ENCODE measurements at regions not wholly inside any gene's neighbourhood (a gene's known extent, or its start where the extent isn't known, plus 50 kb on each side); places are given as distances from the start of the nearest gene placed in this dataset.
A peak's percentile ranks its signal among the peaks of the same experiment; 100 is the strongest.

- no peak for TF ChIP-seq NANOG (IDR thresholded peaks at IDR 0.05; ENCODE audit: borderline replicate concordance)
- TF ChIP-seq, protein P1, sequence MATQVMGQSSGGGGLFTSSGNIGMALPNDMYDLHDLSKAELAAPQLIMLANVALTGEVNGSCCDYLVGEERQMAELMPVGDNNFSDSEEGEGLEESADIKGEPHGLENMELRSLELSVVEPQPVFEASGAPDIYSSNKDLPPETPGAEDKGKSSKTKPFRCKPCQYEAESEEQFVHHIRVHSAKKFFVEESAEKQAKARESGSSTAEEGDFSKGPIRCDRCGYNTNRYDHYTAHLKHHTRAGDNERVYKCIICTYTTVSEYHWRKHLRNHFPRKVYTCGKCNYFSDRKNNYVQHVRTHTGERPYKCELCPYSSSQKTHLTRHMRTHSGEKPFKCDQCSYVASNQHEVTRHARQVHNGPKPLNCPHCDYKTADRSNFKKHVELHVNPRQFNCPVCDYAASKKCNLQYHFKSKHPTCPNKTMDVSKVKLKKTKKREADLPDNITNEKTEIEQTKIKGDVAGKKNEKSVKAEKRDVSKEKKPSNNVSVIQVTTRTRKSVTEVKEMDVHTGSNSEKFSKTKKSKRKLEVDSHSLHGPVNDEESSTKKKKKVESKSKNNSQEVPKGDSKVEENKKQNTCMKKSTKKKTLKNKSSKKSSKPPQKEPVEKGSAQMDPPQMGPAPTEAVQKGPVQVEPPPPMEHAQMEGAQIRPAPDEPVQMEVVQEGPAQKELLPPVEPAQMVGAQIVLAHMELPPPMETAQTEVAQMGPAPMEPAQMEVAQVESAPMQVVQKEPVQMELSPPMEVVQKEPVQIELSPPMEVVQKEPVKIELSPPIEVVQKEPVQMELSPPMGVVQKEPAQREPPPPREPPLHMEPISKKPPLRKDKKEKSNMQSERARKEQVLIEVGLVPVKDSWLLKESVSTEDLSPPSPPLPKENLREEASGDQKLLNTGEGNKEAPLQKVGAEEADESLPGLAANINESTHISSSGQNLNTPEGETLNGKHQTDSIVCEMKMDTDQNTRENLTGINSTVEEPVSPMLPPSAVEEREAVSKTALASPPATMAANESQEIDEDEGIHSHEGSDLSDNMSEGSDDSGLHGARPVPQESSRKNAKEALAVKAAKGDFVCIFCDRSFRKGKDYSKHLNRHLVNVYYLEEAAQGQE (IDR thresholded peaks at IDR 0.05; ENCODE audit: unreplicated experiment): no peak
- no peak for TF ChIP-seq CREB1 (CRISPR knock-in tag; IDR thresholded peaks at IDR 0.05; ENCODE audit: low read depth)
Measured at GRCh38 chr1:229029879-229030235, 241.1 kb upstream of the RAB4A start (continued).

DNA sequence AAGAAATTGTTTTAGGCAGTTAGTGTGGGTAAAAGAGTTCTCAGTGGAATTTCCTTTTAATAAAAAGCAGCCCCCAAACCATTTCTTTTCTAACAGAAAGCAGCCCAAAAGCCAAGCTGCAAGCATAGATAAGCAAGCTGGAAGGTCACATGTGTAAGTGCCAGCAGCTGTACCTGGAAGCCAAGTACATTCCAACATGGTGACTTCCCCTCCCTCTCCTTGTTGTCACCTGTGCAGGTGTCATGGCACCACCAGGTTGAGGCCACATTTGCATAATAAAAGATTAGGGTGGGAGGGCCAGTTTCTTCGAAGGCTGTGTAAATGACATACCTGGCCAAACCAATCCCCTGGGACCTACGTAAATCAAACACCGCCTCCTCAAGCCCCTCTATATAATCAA lies 240.3 kb upstream of the RAB4A start:
- Histone ChIP-seq H3F3A (replicated peaks; ENCODE audit: low read depth) (0 out of 2 replicates have a peak, but pooled peaks cover 7% of the 10 kb centered on the region), H3K27me3 (ENCODE audit: insufficient read depth) (peaks cover 9% of the 10 kb centered on the region; the same call in 1 of the 2 replicates), H3K4me2 (no peak overlapping the region; the same call in 1 of the 2 replicates), H3K36me3 (ENCODE audit: insufficient read depth) (no peaks in the 10 kb centered on the region), H3K79me2 (replicated peaks; ENCODE audit: insufficient read depth) (no peaks in the 10 kb centered on the region), H2AFZ (no peak overlapping the region), H3K4me1 (ENCODE audit: insufficient read depth) (peaks cover 44% of the 10 kb centered on the region), H3K27ac (ENCODE audit: low read depth) (no peak overlapping the region), H4K20me1 (replicated peaks; ENCODE audit: insufficient read depth) (no peaks in the 10 kb centered on the region), H3K4me3 (no peak overlapping the region), H3K9me2 (ENCODE audit: insufficient read depth) (no peaks in the 10 kb centered on the region; the same call in 1 of the 2 replicates)
- no peak overlapping the region for H3K4me3 Mint-ChIP-seq
- ATAC-seq: no peak
- TF ChIP-seq, protein P1 (IDR thresholded peaks at IDR 0.05; ENCODE audit: unreplicated experiment): no peak
- TF ChIP-seq CREB1 (CRISPR knock-in tag; IDR thresholded peaks at IDR 0.05; ENCODE audit: low read depth): no peak
- TF ChIP-seq NANOG (IDR thresholded peaks at IDR 0.05; ENCODE audit: borderline replicate concordance): no peak
- TF ChIP-seq JUNB (IDR thresholded peaks at IDR 0.05; ENCODE audit: unreplicated experiment): no peak
- TF ChIP-seq POLR2AphosphoS5 (IDR thresholded peaks at IDR 0.05; ENCODE audit: low read depth): no peak
- no peak for TF ChIP-seq ZNF114 (CRISPR knock-in tag; IDR thresholded peaks at IDR 0.05)
- TF ChIP-seq ZNF462 (CRISPR knock-in tag; IDR thresholded peaks at IDR 0.05): no peak
- peak overlapping the region; percentile 74; the same call in 1 of the 2 replicates for H3K27ac Mint-ChIP-seq
- H3K9me3 Mint-ChIP-seq: no peaks in the 10 kb centered on the region
- peak; percentile 64 for DNase-seq (ENCODE audit: low spot score)
- peaks cover 52% of the 10 kb centered on the region for H3K4me1 Mint-ChIP-seq
- H3K36me3 Mint-ChIP-seq (ENCODE audit: low read depth): no peaks in the 10 kb centered on the region
- H3K27me3 Mint-ChIP-seq (ENCODE audit: insufficient read depth, low read depth, poor library complexity): peaks cover 33% of the 10 kb centered on the region

All from GM23338 (cell line).